ENCODE measurements at regions not wholly inside any gene's neighbourhood (a gene's known extent, or its start where the extent isn't known, plus 50 kb on each side); places are given as distances from the start of the nearest gene placed in this dataset.

GRCh38 chr15:96270581-96271172, 59.8 kb upstream of the NR2F2 start:
- no peak overlapping the region for H4K8ac ChIP-seq (ENCODE audit: low read depth, low read length)
- no peak overlapping the region for H4K12ac ChIP-seq (ENCODE audit: low read depth, low read length)
- H3K4me2 ChIP-seq (ENCODE audit: low read length): no peak overlapping the region
- no peak overlapping the region for H4K91ac ChIP-seq (ENCODE audit: low read depth, low read length)
- no peak overlapping the region for H2AK5ac ChIP-seq (ENCODE audit: low read length)
- H3K14ac ChIP-seq (ENCODE audit: low read length): no peak overlapping the region
- H3K18ac ChIP-seq (ENCODE audit: low read length): no peak overlapping the region
- peaks cover 7% of the 10 kb centered on the region for H3K79me1 ChIP-seq (ENCODE audit: low read length)
- no peak overlapping the region for H3K27ac ChIP-seq (ENCODE audit: low read depth, low read length)
- no peak overlapping the region for H3K4ac ChIP-seq (ENCODE audit: low read depth, low read length)
- H2BK5ac ChIP-seq (ENCODE audit: low read depth, low read length, poor library complexity): no peak overlapping the region
- no peaks in the 10 kb centered on the region for H3K36me3 ChIP-seq (ENCODE audit: control insufficient read depth in 1 of 2, insufficient read depth in 2 of 2, low read length in 2 of 2)
- no peak overlapping the region for H2AFZ ChIP-seq (ENCODE audit: insufficient read depth, low read length, poor library complexity)
- H3K23ac ChIP-seq (ENCODE audit: low read length): no peak overlapping the region
- H3K79me2 ChIP-seq (ENCODE audit: control insufficient read depth, insufficient read depth, low read length, poor library complexity): no peaks in the 10 kb centered on the region
- peak overlapping the region; percentile 66 for H2BK12ac ChIP-seq (ENCODE audit: low read length)
- no peaks in the 10 kb centered on the region for H3K9me3 ChIP-seq (ENCODE audit: insufficient read depth, low read depth, low read length)
- no peak overlapping the region for H3K9ac ChIP-seq (ENCODE audit: low read length)
- peaks cover 9 to 15% of the 10 kb centered on the region in 2 experiments for H3K4me1 ChIP-seq (ENCODE audit: control insufficient read depth in 1 of 2, insufficient read depth in 2 of 2, low read length in 2 of 2)
- WGBS (ENCODE audit: extremely low coverage, insufficient coverage, insufficient read length): no CpG with 5 or more reads among the region's 6 CpGs
- H2BK120ac ChIP-seq (ENCODE audit: insufficient read depth, low read length, poor library complexity): no peak overlapping the region
- H3K4me3 ChIP-seq (ENCODE audit: low read depth, low read length): no peak overlapping the region
- no peaks in the 10 kb centered on the region for H3K27me3 ChIP-seq (ENCODE audit: insufficient read depth, low read length)
- peak; percentile 66 to 82 for DNase-seq

GRCh38 chr15:96272427-96272826, 58.1 kb upstream of the NR2F2 start:
- no peaks in the 10 kb centered on the region for H3K9me3 ChIP-seq (ENCODE audit: insufficient read depth, low read depth, low read length)
- H2BK120ac ChIP-seq (ENCODE audit: insufficient read depth, low read length, poor library complexity): no peak overlapping the region
- no peak overlapping the region for H3K14ac ChIP-seq (ENCODE audit: low read length)
- no peak overlapping the region for H4K91ac ChIP-seq (ENCODE audit: low read depth, low read length)
- WGBS (ENCODE audit: extremely low coverage, insufficient coverage, insufficient read length): no CpG with 5 or more reads among the region's 1 CpG
- H3K27me3 ChIP-seq (ENCODE audit: insufficient read depth, low read length): no peaks in the 10 kb centered on the region
- no peak overlapping the region for H3K4ac ChIP-seq (ENCODE audit: low read depth, low read length)
- no peak overlapping the region for H4K8ac ChIP-seq (ENCODE audit: low read depth, low read length)
- no peak overlapping the region for H4K12ac ChIP-seq (ENCODE audit: low read depth, low read length)
- peaks cover 7% of the 10 kb centered on the region for H3K79me1 ChIP-seq (ENCODE audit: low read length)
- H2BK5ac ChIP-seq (ENCODE audit: low read depth, low read length, poor library complexity): no peak overlapping the region
- H3K79me2 ChIP-seq (ENCODE audit: control insufficient read depth, insufficient read depth, low read length, poor library complexity): no peaks in the 10 kb centered on the region
- H2AFZ ChIP-seq (ENCODE audit: insufficient read depth, low read length, poor library complexity): no peak overlapping the region
- H2AK5ac ChIP-seq (ENCODE audit: low read length): no peak overlapping the region
- H3K9ac ChIP-seq (ENCODE audit: low read length): no peak overlapping the region
- H3K4me3 ChIP-seq (ENCODE audit: low read depth, low read length): no peak overlapping the region
- peaks cover 0 to under 1% of the 10 kb centered on the region in 2 experiments for H3K36me3 ChIP-seq (ENCODE audit: control insufficient read depth in 1 of 2, insufficient read depth in 2 of 2, low read length in 2 of 2)
- H3K4me1 ChIP-seq (ENCODE audit: control insufficient read depth in 1 of 2, insufficient read depth in 2 of 2, low read length in 2 of 2): peaks cover 9 to 15% of the 10 kb centered on the region in 2 experiments
- no peak overlapping the region for H3K27ac ChIP-seq (ENCODE audit: low read depth, low read length)
- H3K18ac ChIP-seq (ENCODE audit: low read length): no peak overlapping the region
- no peak overlapping the region for H3K4me2 ChIP-seq (ENCODE audit: low read length)
- H3K23ac ChIP-seq (ENCODE audit: low read length): no peak overlapping the region
- DNase-seq: no peak
- no peak overlapping the region for H2BK12ac ChIP-seq (ENCODE audit: low read length)

GRCh38 chr15:96273317-96274086, 57.0 kb upstream of the NR2F2 start:
- Histone ChIP-seq H2AFZ (ENCODE audit: insufficient read depth, low read length, poor library complexity) (no peak overlapping the region), H3K14ac (ENCODE audit: low read length) (no peak overlapping the region), H2BK120ac (ENCODE audit: insufficient read depth, low read length, poor library complexity) (no peak overlapping the region), H3K27me3 (ENCODE audit: insufficient read depth, low read length) (no peaks in the 10 kb centered on the region), H3K27ac (ENCODE audit: low read depth, low read length) (no peak overlapping the region), H4K12ac (ENCODE audit: low read depth, low read length) (no peak overlapping the region), H3K4ac (ENCODE audit: low read depth, low read length) (no peak overlapping the region), H4K8ac (ENCODE audit: low read depth, low read length) (no peak overlapping the region), H3K36me3 (ENCODE audit: control insufficient read depth in 1 of 2, insufficient read depth in 2 of 2, low read length in 2 of 2) (peaks cover 0 to 2% of the 10 kb centered on the region in 2 experiments), H3K23ac (ENCODE audit: low read length) (no peak overlapping the region), H4K91ac (ENCODE audit: low read depth, low read length) (no peak overlapping the region), H3K18ac (ENCODE audit: low read length) (no peak overlapping the region), H3K4me3 (ENCODE audit: low read depth, low read length) (no peak overlapping the region), H3K4me2 (ENCODE audit: low read length) (no peak overlapping the region), H3K9ac (ENCODE audit: low read length) (no peak overlapping the region), H3K4me1 (ENCODE audit: control insufficient read depth in 1 of 2, insufficient read depth in 2 of 2, low read length in 2 of 2) (peaks cover 7 to 13% of the 10 kb centered on the region in 2 experiments), H3K9me3 (ENCODE audit: insufficient read depth, low read depth, low read length) (peaks cover 1% of the 10 kb centered on the region), H2BK5ac (ENCODE audit: low read depth, low read length, poor library complexity) (no peak overlapping the region), H3K79me2 (ENCODE audit: control insufficient read depth, insufficient read depth, low read length, poor library complexity) (no peaks in the 10 kb centered on the region), H3K79me1 (ENCODE audit: low read length) (peaks cover 5% of the 10 kb centered on the region), H2AK5ac (ENCODE audit: low read length) (no peak overlapping the region), H2BK12ac (ENCODE audit: low read length) (no peak overlapping the region)
- DNase-seq: peak; percentile 96 to 97
- no CpG with 5 or more reads among the region's 15 CpGs for WGBS (ENCODE audit: extremely low coverage, insufficient coverage, insufficient read length)

DNA sequence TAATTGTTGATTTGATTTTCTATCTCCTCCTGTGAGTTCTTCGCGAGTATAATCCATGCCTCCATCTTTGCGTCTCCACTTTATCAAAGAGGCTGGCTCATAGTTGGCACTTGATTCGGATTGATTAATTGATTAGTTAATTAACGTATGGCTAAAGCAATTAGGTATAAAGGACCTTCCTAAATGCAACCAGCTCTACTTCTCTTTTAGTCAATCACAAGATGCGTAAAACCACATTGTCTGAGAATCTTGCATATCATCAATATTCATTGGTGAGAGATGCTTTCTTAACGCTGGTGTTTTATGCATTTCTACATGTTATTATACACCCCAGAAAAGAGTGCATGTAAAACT, 56.4 kb upstream of the NR2F2 start:
- H3K4me2 ChIP-seq (ENCODE audit: low read length): no peak overlapping the region
- H3K23ac ChIP-seq (ENCODE audit: low read length): no peak overlapping the region
- H3K9me3 ChIP-seq (ENCODE audit: insufficient read depth, low read depth, low read length): peaks cover 1% of the 10 kb centered on the region
- peaks cover 5 to 10% of the 10 kb centered on the region in 2 experiments for H3K4me1 ChIP-seq (ENCODE audit: control insufficient read depth in 1 of 2, insufficient read depth in 2 of 2, low read length in 2 of 2)
- no peaks in the 10 kb centered on the region for H3K79me2 ChIP-seq (ENCODE audit: control insufficient read depth, insufficient read depth, low read length, poor library complexity)
- H3K14ac ChIP-seq (ENCODE audit: low read length): no peak overlapping the region
- H2BK120ac ChIP-seq (ENCODE audit: insufficient read depth, low read length, poor library complexity): no peak overlapping the region
- no peak overlapping the region for H4K91ac ChIP-seq (ENCODE audit: low read depth, low read length)
- H2AK5ac ChIP-seq (ENCODE audit: low read length): no peak overlapping the region
- H3K79me1 ChIP-seq (ENCODE audit: low read length): peaks cover 4% of the 10 kb centered on the region
- no peak overlapping the region for H3K27ac ChIP-seq (ENCODE audit: low read depth, low read length)
- no peak overlapping the region for H2BK12ac ChIP-seq (ENCODE audit: low read length)
- H2AFZ ChIP-seq (ENCODE audit: insufficient read depth, low read length, poor library complexity): no peak overlapping the region
- WGBS (ENCODE audit: extremely low coverage, insufficient coverage, insufficient read length): no CpG with 5 or more reads among the region's 7 CpGs
- DNase-seq: no peak
- H4K12ac ChIP-seq (ENCODE audit: low read depth, low read length): no peak overlapping the region
- H3K4ac ChIP-seq (ENCODE audit: low read depth, low read length): no peak overlapping the region
- no peak overlapping the region for H4K8ac ChIP-seq (ENCODE audit: low read depth, low read length)
- H3K9ac ChIP-seq (ENCODE audit: low read length): no peak overlapping the region
- H2BK5ac ChIP-seq (ENCODE audit: low read depth, low read length, poor library complexity): no peak overlapping the region
- no peak overlapping the region for H3K18ac ChIP-seq (ENCODE audit: low read length)
- H3K36me3 ChIP-seq (ENCODE audit: control insufficient read depth in 1 of 2, insufficient read depth in 2 of 2, low read length in 2 of 2): peaks cover 0 to 2% of the 10 kb centered on the region in 2 experiments
- no peaks in the 10 kb centered on the region for H3K27me3 ChIP-seq (ENCODE audit: insufficient read depth, low read length)
- no peak overlapping the region for H3K4me3 ChIP-seq (ENCODE audit: low read depth, low read length)

Data from trophoblast cell (in vitro differentiated cells and primary cell).